IMR-90 (cell line): ENCODE measurements at regions not wholly inside any gene's neighbourhood (a gene's known extent, or its start where the extent isn't known, plus 50 kb on each side); places are given as distances from the start of the nearest gene placed in this dataset.
A peak's percentile ranks its signal among the peaks of the same experiment; 100 is the strongest.

ENCODE experiments used
- ATAC-seq: fragments of 200-7000 bp; cut with Tn5 transposase; 2 replicates; pipeline ENCODE4 v1.9.1; 2020; ENCODE audit warnings: low read depth, mild to moderate bottlenecking, moderate library complexity
- BruUV-seq: library from RNA; stranded (reverse); fragments of 400-500 nt; replicated peaks from 2 replicates; lab custom pipeline; 2021; lab: Mats Ljungman, UMichigan
- CTCF ChIA-PET: fragments of 300-600 bp; formaldehyde crosslinking; extraction: SDS; loops from one replicate; lab custom pipeline; 2021; ENCODE audit warnings: antibody characterized with exemption; lab: Yijun Ruan, JAX
- POLR2A ChIA-PET: fragments of 300-600 bp; sonication (Branson Sonifier 250); formaldehyde crosslinking; loops from one replicate; lab custom pipeline; 2022; ENCODE audit warnings: antibody characterized with exemption; ENCODE audit not compliant: unreplicated experiment; lab: Charles Lee
- DNase-seq: peaks from one replicate; pipeline ENCODE4 v3.0.0; 2013
- H2AFZ ChIP-seq: replicated peaks from 2 replicates; pipeline ENCODE3; 2013; ENCODE audit warnings: low read length, mild to moderate bottlenecking; ENCODE audit not compliant: poor library complexity
- H2AK5ac ChIP-seq: 2 replicates; pipeline ENCODE4 v1.6.1; 2013; ENCODE audit warnings: low read depth, low read length, inconsistent platforms
- H2AK9ac ChIP-seq: replicated peaks from 2 replicates; pipeline ENCODE3; 2013; ENCODE audit warnings: mild to moderate bottlenecking, low read depth, low read length, moderate library complexity; ENCODE audit not compliant: poor library complexity
- H2BK120ac ChIP-seq: 2 replicates; pipeline ENCODE4 v1.6.1; 2013; ENCODE audit warnings: low read depth, low read length, inconsistent platforms
- H2BK15ac ChIP-seq: 3 replicates; pipeline ENCODE4 v1.6.1; 2013; ENCODE audit warnings: low read depth, low read length, inconsistent platforms
- H2BK20ac ChIP-seq: 2 replicates; pipeline ENCODE4 v1.6.1; 2013; ENCODE audit warnings: low read depth, mild to moderate bottlenecking, inconsistent platforms, low read length, moderate library complexity
- H2BK5ac ChIP-seq: 2 replicates; pipeline ENCODE4 v1.6.1; 2013; ENCODE audit warnings: mild to moderate bottlenecking, low read depth, low read length, inconsistent platforms; ENCODE audit not compliant: poor library complexity, severe bottlenecking
- H3K14ac ChIP-seq: replicated peaks from 2 replicates; pipeline ENCODE4 v1.6.1; 2013; ENCODE audit warnings: low read depth, low read length, inconsistent platforms
- H3K18ac ChIP-seq: 2 replicates; pipeline ENCODE4 v1.6.1; 2013; ENCODE audit warnings: low read depth, low read length, control low read depth
- H3K23ac ChIP-seq: 2 replicates; pipeline ENCODE4 v1.6.1; 2013; ENCODE audit warnings: low read depth, low read length, inconsistent platforms
- H3K27ac ChIP-seq: 2 replicates; pipeline ENCODE4 v1.5.1; 2013; ENCODE audit warnings: mild to moderate bottlenecking, control low read depth, low read length; ENCODE audit not compliant: insufficient read depth
- H3K27me3 ChIP-seq: 2 replicates; pipeline ENCODE4 v1.6.1; 2013; ENCODE audit warnings: low read length; ENCODE audit not compliant: control insufficient read depth, insufficient read depth
- H3K36me3 ChIP-seq: 2 replicates; pipeline ENCODE4 v1.6.1; 2013; ENCODE audit warnings: low read length, mixed read lengths; ENCODE audit not compliant: control insufficient read depth, insufficient read depth
- H3K4ac ChIP-seq: 2 replicates; pipeline ENCODE4 v1.6.1; 2013; ENCODE audit warnings: low read depth, low read length, inconsistent platforms
- H3K4me1 ChIP-seq: 2 replicates; pipeline ENCODE4 v1.6.1; 2013; ENCODE audit warnings: low read length, mixed read lengths; ENCODE audit not compliant: control insufficient read depth, insufficient read depth
- H3K4me2 ChIP-seq: 2 replicates; pipeline ENCODE4 v1.6.1; 2013; ENCODE audit warnings: low read depth, mild to moderate bottlenecking, control low read depth, low read length, moderate library complexity
- H3K4me3 ChIP-seq: 2 replicates; pipeline ENCODE4 v1.5.1; 2013; ENCODE audit warnings: low read depth, mild to moderate bottlenecking, control low read depth, low read length, moderate library complexity; ENCODE audit not compliant: insufficient read depth
- H3K56ac ChIP-seq: 2 replicates; pipeline ENCODE4 v1.6.1; 2013; ENCODE audit warnings: low read length, inconsistent platforms; ENCODE audit not compliant: insufficient read depth; ENCODE audit errors: extremely low read depth
- H3K79me1 ChIP-seq, 2 experiments: 2 replicates each; pipeline ENCODE4 v1.6.1; 2013; ENCODE audit warnings: low read length in 2 of 2, inconsistent platforms in 1 of 2, low read depth in 1 of 2
- H3K9ac ChIP-seq: 2 replicates; pipeline ENCODE4 v1.6.1; 2013; ENCODE audit warnings: low read depth, low read length, control low read depth
- H3K9me1 ChIP-seq: 2 replicates; pipeline ENCODE4 v1.6.1; 2013; ENCODE audit warnings: low read length, inconsistent platforms; ENCODE audit not compliant: insufficient read depth
- H3K9me3 ChIP-seq: 2 replicates; pipeline ENCODE4 v1.6.1; 2013; ENCODE audit warnings: low read length; ENCODE audit not compliant: control insufficient read depth, insufficient read depth
- H4K20me1 ChIP-seq: 2 replicates; pipeline ENCODE4 v1.6.1; 2013; ENCODE audit warnings: low read length, inconsistent platforms; ENCODE audit not compliant: insufficient read depth
- H4K5ac ChIP-seq: 2 replicates; pipeline ENCODE4 v1.6.1; 2013; ENCODE audit warnings: mild to moderate bottlenecking, low read depth, low read length, control low read depth
- H4K8ac ChIP-seq, 2 experiments: 2 replicates each; pipeline ENCODE4 v1.6.1; 2013; ENCODE audit warnings: low read depth in 2 of 2, low read length in 2 of 2, control low read depth in 1 of 2, inconsistent platforms in 1 of 2
- H4K91ac ChIP-seq: 2 replicates; pipeline ENCODE4 v1.6.1; 2013; ENCODE audit warnings: low read depth, low read length, inconsistent platforms; ENCODE audit not compliant: insufficient read depth
- BHLHE40 ChIP-seq: fragments of 150-350 bp; IDR thresholded peaks from 2 replicates; pipeline ENCODE4 v1.6.1; 2016; ENCODE audit warnings: mild to moderate bottlenecking, low read depth, low read length
- CEBPB ChIP-seq: IDR thresholded peaks from 2 replicates; pipeline ENCODE4 v1.6.1; 2012; ENCODE audit warnings: low read depth, low read length, improper control_type of control experiment
- CHD1 ChIP-seq: IDR thresholded peaks from 2 replicates; pipeline ENCODE4 v1.6.1; 2012; ENCODE audit warnings: low read depth, low read length, improper control_type of control experiment
- CTCF ChIP-seq: conservative IDR thresholded peaks from 2 replicates; pipeline ENCODE4 v1.5.1; 2012; ENCODE audit warnings: mild to moderate bottlenecking, low read depth, low read length, improper control_type of control experiment
- ELK1 ChIP-seq: fragments of 150-350 bp; IDR thresholded peaks from 2 replicates; pipeline ENCODE4 v1.6.1; 2016; ENCODE audit warnings: low read depth, mild to moderate bottlenecking, low read length, moderate library complexity, borderline replicate concordance
- FOS ChIP-seq: fragments of 150-350 bp; IDR thresholded peaks from 2 replicates; pipeline ENCODE4 v1.6.1; 2016; ENCODE audit warnings: low read depth, low read length
- MAFK ChIP-seq: IDR thresholded peaks from 2 replicates; pipeline ENCODE4 v1.6.1; 2012; ENCODE audit warnings: low read depth, low read length, improper control_type of control experiment
- MAZ ChIP-seq: IDR thresholded peaks from 2 replicates; pipeline ENCODE4 v1.6.1; 2012; ENCODE audit warnings: low read depth, mild to moderate bottlenecking, low read length, improper control_type of control experiment, moderate library complexity, borderline replicate concordance
- MXI1 ChIP-seq: IDR thresholded peaks from 2 replicates; pipeline ENCODE4 v1.6.1; 2012; ENCODE audit warnings: low read depth, mild to moderate bottlenecking, low read length, moderate library complexity, borderline replicate concordance
- NFE2L2 ChIP-seq: fragments of 150-350 bp; IDR thresholded peaks from 2 replicates; pipeline ENCODE4 v1.6.1; 2016; ENCODE audit warnings: low read depth, mild to moderate bottlenecking, low read length
- POLR2A ChIP-seq: IDR thresholded peaks from 2 replicates; pipeline ENCODE4 v1.6.1; 2012; ENCODE audit warnings: mild to moderate bottlenecking, low read depth, low read length
- RAD21 ChIP-seq: IDR thresholded peaks from 2 replicates; pipeline ENCODE4 v1.6.1; 2012; ENCODE audit warnings: low read length, improper control_type of control experiment
- RCOR1 ChIP-seq: IDR thresholded peaks from 2 replicates; pipeline ENCODE4 v1.6.1; 2012; ENCODE audit warnings: mild to moderate bottlenecking, low read length, improper control_type of control experiment; ENCODE audit not compliant: insufficient replicate concordance
- RFX5 ChIP-seq: IDR thresholded peaks from 2 replicates; pipeline ENCODE4 v1.8.0; 2012; ENCODE audit warnings: low read depth, mild to moderate bottlenecking, low read length, moderate library complexity
- SMC3 ChIP-seq: fragments of 150-350 bp; IDR thresholded peaks from 2 replicates; pipeline ENCODE4 v1.6.1; 2016; ENCODE audit warnings: low read depth, mild to moderate bottlenecking, antibody characterized with exemption, low read length, moderate library complexity
- USF2 ChIP-seq: fragments of 150-350 bp; IDR thresholded peaks from 2 replicates; pipeline ENCODE4 v1.6.1; 2017; ENCODE audit warnings: mild to moderate bottlenecking, antibody characterized with exemption, low read length, low read depth
- WGBS, 2 experiments: methylation state at CpG; one replicate each; pipeline versions ENCODE4 v1.1.5 to v1.1.7; 2013; ENCODE audit warnings: missing lambda C conversion rate in 2 of 2; ENCODE audit not compliant: insufficient read length in 1 of 2; ENCODE audit errors: extremely low coverage in 2 of 2; 5-methylcytosine and 5-hydroxymethylcytosine counted together
- dilution Hi-C: fragments of 300-500 bp; cut with HindIII; formaldehyde crosslinking; loops from one replicate; pipeline ENCODE4 v1.14.3; 2018; ENCODE audit warnings: low sequenced_read_pairs; ENCODE audit not compliant: unreplicated experiment
- in situ Hi-C: fragments of 300-500 bp; cut with MboI; formaldehyde crosslinking; loops from 3 replicates; pipeline ENCODE4 v1.14.3; 2019; ENCODE audit warnings: low sequenced_read_pairs, inconsistent platforms, mixed read lengths
- intact Hi-C: fragments of 100-400 bp; cut with micrococcal nuclease; formaldehyde crosslinking; loops from 2 replicates; pipeline ENCODE4 v1.10.0; 2022

GRCh38 chr21:16169102-16169511 lies 439.3 kb downstream of the USP25 start:
- intact Hi-C loops (no loop called here), dilution Hi-C loops (no loop called here), in situ Hi-C loops (no loop called here)
- H3K18ac ChIP-seq: no peak overlapping the region
- no peaks in the 10 kb centered on the region for H3K9me1 ChIP-seq
- no peak overlapping the region for H3K23ac ChIP-seq
- no peak overlapping the region for H4K91ac ChIP-seq
- TF ChIP-seq MAZ: no peak
- no peak for TF ChIP-seq FOS
- TF ChIP-seq NFE2L2: no peak
- no peak for TF ChIP-seq RFX5
- TF ChIP-seq POLR2A: no peak
- no peak for TF ChIP-seq MXI1
- TF ChIP-seq MAFK: no peak
- no peak for TF ChIP-seq CHD1
- TF ChIP-seq SMC3: no peak
- no peak for TF ChIP-seq RAD21
- TF ChIP-seq USF2: no peak
- no peak for TF ChIP-seq CEBPB
- no peak for TF ChIP-seq CTCF
- no peak for TF ChIP-seq BHLHE40
- no peak for TF ChIP-seq RCOR1
- TF ChIP-seq ELK1: no peak
- H2AFZ ChIP-seq: no peak overlapping the region
- H3K4ac ChIP-seq: no peak overlapping the region
- CTCF ChIA-PET: no interaction called here
- no peak overlapping the region for H2BK20ac ChIP-seq
- H2BK15ac ChIP-seq: no peak overlapping the region
- no peak overlapping the region for H2AK9ac ChIP-seq
- H3K36me3 ChIP-seq: no peaks in the 10 kb centered on the region
- no peak overlapping the region for H3K4me3 ChIP-seq
- 100% methylated on average over 2 of the region's 4 CpGs; no CpG with 5 or more reads in 1 of the 2 experiments for WGBS, 2 experiments
- H2BK120ac ChIP-seq: no peak overlapping the region
- no peak overlapping the region for H2BK5ac ChIP-seq
- no peaks in the 10 kb centered on the region for H3K79me1 ChIP-seq
- H3K14ac ChIP-seq: no peak overlapping the region
- no peak overlapping the region for H3K4me2 ChIP-seq
- H3K9me3 ChIP-seq: no peaks in the 10 kb centered on the region
- no peak overlapping the region for H4K8ac ChIP-seq
- H2AK5ac ChIP-seq: no peak overlapping the region
- no peak overlapping the region for H3K56ac ChIP-seq
- H4K20me1 ChIP-seq: no peaks in the 10 kb centered on the region
- H3K27ac ChIP-seq: no peak overlapping the region
- DNase-seq (peak; percentile 8), ATAC-seq (no peak)
- BruUV-seq: no TSS peak
- H3K4me1 ChIP-seq: no peaks in the 10 kb centered on the region
- POLR2A ChIA-PET: interaction anchor here (0.8 kb wide), 1 partner anchor 11 kb away, joined by 3 read pairs; no protein-coding TSS in a partner anchor
- H4K5ac ChIP-seq: no peak overlapping the region
- no peaks in the 10 kb centered on the region for H3K27me3 ChIP-seq
- H3K9ac ChIP-seq: no peak overlapping the region
